HG03571 (cell line): ENCODE measurements at regions not wholly inside any gene's neighbourhood (a gene's known extent, or its start where the extent isn't known, plus 50 kb on each side); places are given as distances from the start of the nearest gene placed in this dataset.

Experiments used
- ATAC-seq: cut with Tn5 transposase; IDR thresholded peaks from one replicate; pipeline ENCODE4 v1.9.1; 2021; ENCODE audit not compliant: unreplicated experiment

GRCh38 chr1:82284213-82284612, 483.5 kb downstream of the ADGRL2 start:
- no peak for ATAC-seq

- no peak for ATAC-seq
Measured at GRCh38 chr1:82279241-82279640, 478.5 kb downstream of the ADGRL2 start.

- ATAC-seq: no peak
Measured at GRCh38 chr1:82273816-82274215, 473.1 kb downstream of the ADGRL2 start.

GRCh38 chr1:82269431-82269830, 468.7 kb downstream of the ADGRL2 start:
- ATAC-seq: no peak

GRCh38 chr1:82268826-82269225, 468.1 kb downstream of the ADGRL2 start:
- ATAC-seq: no peak

GRCh38 chr1:82266351-82266750, 465.6 kb downstream of the ADGRL2 start:
- no peak for ATAC-seq

- ATAC-seq: no peak
Measured at GRCh38 chr1:82265436-82265835, 464.7 kb downstream of the ADGRL2 start.

- ATAC-seq: no peak
Measured at GRCh38 chr1:82264802-82265201, 464.1 kb downstream of the ADGRL2 start.

GRCh38 chr1:82263396-82263795, 462.7 kb downstream of the ADGRL2 start:
- ATAC-seq: no peak

GRCh38 chr1:82260666-82261065, 459.9 kb downstream of the ADGRL2 start:
- no peak for ATAC-seq

- no peak for ATAC-seq
Measured at GRCh38 chr1:82260051-82260450, 459.3 kb downstream of the ADGRL2 start.

GRCh38 chr1:82258887-82259286, 458.2 kb downstream of the ADGRL2 start:
- ATAC-seq: no peak

GRCh38 chr1:82246050-82246449, 445.3 kb downstream of the ADGRL2 start:
- ATAC-seq: no peak

GRCh38 chr1:82245345-82246014, 444.7 kb downstream of the ADGRL2 start:
- ATAC-seq: no peak

- ATAC-seq: no peak
Measured at GRCh38 chr1:82240571-82240970, 439.8 kb downstream of the ADGRL2 start.

GRCh38 chr1:82230667-82231066, 429.9 kb downstream of the ADGRL2 start:
- no peak for ATAC-seq

GRCh38 chr1:82227306-82228095, 426.8 kb downstream of the ADGRL2 start:
- ATAC-seq: no peak

- ATAC-seq: no peak
Measured at GRCh38 chr1:82226186-82226505, 425.4 kb downstream of the ADGRL2 start.

- no peak for ATAC-seq
Measured at GRCh38 chr1:82225421-82226185, 424.9 kb downstream of the ADGRL2 start.

GRCh38 chr1:82223091-82223490, 422.4 kb downstream of the ADGRL2 start:
- no peak for ATAC-seq

- ATAC-seq: no peak
Measured at GRCh38 chr1:82221721-82222120, 421.0 kb downstream of the ADGRL2 start.

GRCh38 chr1:82220754-82221153, 420.0 kb downstream of the ADGRL2 start:
- no peak for ATAC-seq
